HG03280 (cell line): ENCODE measurements at regions not wholly inside any gene's neighbourhood (a gene's known extent, or its start where the extent isn't known, plus 50 kb on each side); places are given as distances from the start of the nearest gene placed in this dataset.

Experiments used
- ATAC-seq: cut with Tn5 transposase; IDR thresholded peaks from one replicate; pipeline ENCODE4 v1.9.1; 2021; ENCODE audit warnings: mild to moderate bottlenecking, moderate library complexity; ENCODE audit not compliant: unreplicated experiment

- ATAC-seq, result no peak
Measured at GRCh38 chr1:8147956-8148355, 121.8 kb upstream of the ERRFI1 start.

GRCh38 chr1:8146257-8146855 is 120.2 kb upstream of the ERRFI1 start:
- ATAC-seq, result no peak

GRCh38 chr1:8145545-8146202 is 119.6 kb upstream of the ERRFI1 start:
- ATAC-seq, result no peak

GRCh38 chr1:8144323-8144722 is 118.2 kb upstream of the ERRFI1 start:
- ATAC-seq, result no peak

- ATAC-seq, result no peak
Measured at GRCh38 chr1:8142955-8143629, 117.0 kb upstream of the ERRFI1 start.

- no peak for ATAC-seq
Measured at GRCh38 chr1:8139941-8140340, 113.8 kb upstream of the ERRFI1 start.

- ATAC-seq, result no peak
Measured at GRCh38 chr1:8139383-8139782, 113.3 kb upstream of the ERRFI1 start.

GRCh38 chr1:8138673-8139072 is 112.6 kb upstream of the ERRFI1 start:
- ATAC-seq, result no peak

- ATAC-seq, result no peak
Measured at GRCh38 chr1:8137481-8138244, 111.6 kb upstream of the ERRFI1 start.

GRCh38 chr1:8136766-8137165 is 110.7 kb upstream of the ERRFI1 start:
- no peak for ATAC-seq

- no peak for ATAC-seq
Measured at GRCh38 chr1:8135250-8135649, 109.1 kb upstream of the ERRFI1 start.

GRCh38 chr1:8134546-8135235 is 108.6 kb upstream of the ERRFI1 start:
- ATAC-seq, result no peak

GRCh38 chr1:8133657-8134430 is 107.7 kb upstream of the ERRFI1 start:
- ATAC-seq, result no peak

- no peak for ATAC-seq
Measured at GRCh38 chr1:8133190-8133589, 107.1 kb upstream of the ERRFI1 start.

- ATAC-seq, result no peak
Measured at GRCh38 chr1:8127171-8127641, 101.1 kb upstream of the ERRFI1 start.

- ATAC-seq, result no peak
Measured at GRCh38 chr1:8122477-8123407, 96.6 kb upstream of the ERRFI1 start.

GRCh38 chr1:8122160-8122476 is 96.0 kb upstream of the ERRFI1 start:
- ATAC-seq, result no peak

- no peak for ATAC-seq
Measured at GRCh38 chr1:8121261-8122159, 95.4 kb upstream of the ERRFI1 start.
